ENCODE measurements at regions not wholly inside any gene's neighbourhood (a gene's known extent, or its start where the extent isn't known, plus 50 kb on each side); places are given as distances from the start of the nearest gene placed in this dataset.

- H3K27ac ChIP-seq (ENCODE audit: low read length): no peak overlapping the region
- no peaks in the 10 kb centered on the region for H3K9me2 ChIP-seq (ENCODE audit: insufficient read depth, low read length)
- H2AFZ ChIP-seq (ENCODE audit: low read depth, low read length): no peak overlapping the region
- H3K4me2 ChIP-seq (ENCODE audit: low read length): no peak overlapping the region
- no peaks in the 10 kb centered on the region for H4K20me1 ChIP-seq (ENCODE audit: insufficient read depth)
- H3K36me3 ChIP-seq (ENCODE audit: insufficient read depth, low read length): no peaks in the 10 kb centered on the region
- no peak overlapping the region for H3K9ac ChIP-seq (ENCODE audit: low read length)
- no peak overlapping the region for H3K4me3 ChIP-seq (ENCODE audit: low read length)
- no peaks in the 10 kb centered on the region for H3F3A ChIP-seq (ENCODE audit: insufficient read depth, low read length, poor library complexity, severe bottlenecking)
- no peaks in the 10 kb centered on the region for H3K27me3 ChIP-seq (ENCODE audit: insufficient read depth, low read depth, low read length)
- TF ChIP-seq CTCF (IDR thresholded peaks at IDR 0.05; ENCODE audit: poor library complexity, severe bottlenecking) (no peak), RAD21 (conservative IDR thresholded peaks at IDR 0.05) (no peak), REST (IDR thresholded peaks at IDR 0.05; ENCODE audit: borderline replicate concordance) (no peak), MXI1 (conservative IDR thresholded peaks at IDR 0.05; ENCODE audit: poor library complexity, severe bottlenecking) (no peak), POLR2AphosphoS5 (IDR thresholded peaks at IDR 0.05) (no peak), EP300 (conservative IDR thresholded peaks at IDR 0.05; ENCODE audit: poor library complexity, severe bottlenecking) (no peak), SMC3 (conservative IDR thresholded peaks at IDR 0.05; ENCODE audit: poor library complexity) (no peak), EZH2 (IDR thresholded peaks at IDR 0.05; ENCODE audit: borderline replicate concordance, insufficient read depth, low read length, poor library complexity, severe bottlenecking) (no peak), TAF1 (IDR thresholded peaks at IDR 0.05; ENCODE audit: low read depth) (no peak)
- H3K79me2 ChIP-seq (replicated peaks; ENCODE audit: insufficient read depth, low read length): no peaks in the 10 kb centered on the region
- no peaks in the 10 kb centered on the region for H3K9me3 ChIP-seq (ENCODE audit: low read length)
These were observed 871.0 kb downstream of the PLOD2 start for GRCh38 chr3:145290010-145290409.

GRCh38 chr3:145294572-145294971, 866.4 kb downstream of the PLOD2 start:
- Histone ChIP-seq H3K27ac (ENCODE audit: low read length) (no peak overlapping the region), H3K4me2 (ENCODE audit: low read length) (no peak overlapping the region), H3K27me3 (ENCODE audit: insufficient read depth, low read depth, low read length) (no peaks in the 10 kb centered on the region), H3K4me3 (ENCODE audit: low read length) (no peak overlapping the region), H3K9me3 (ENCODE audit: low read length) (no peaks in the 10 kb centered on the region), H4K20me1 (ENCODE audit: insufficient read depth) (no peaks in the 10 kb centered on the region), H3K79me2 (replicated peaks; ENCODE audit: insufficient read depth, low read length) (no peaks in the 10 kb centered on the region), H3K9me2 (ENCODE audit: insufficient read depth, low read length) (no peaks in the 10 kb centered on the region), H3K36me3 (ENCODE audit: insufficient read depth, low read length) (no peaks in the 10 kb centered on the region), H3F3A (ENCODE audit: insufficient read depth, low read length, poor library complexity, severe bottlenecking) (no peaks in the 10 kb centered on the region), H3K9ac (ENCODE audit: low read length) (no peak overlapping the region), H2AFZ (ENCODE audit: low read depth, low read length) (no peak overlapping the region)
- TF ChIP-seq CTCF (IDR thresholded peaks at IDR 0.05; ENCODE audit: poor library complexity, severe bottlenecking) (no peak), SMC3 (conservative IDR thresholded peaks at IDR 0.05; ENCODE audit: poor library complexity) (no peak), EP300 (conservative IDR thresholded peaks at IDR 0.05; ENCODE audit: poor library complexity, severe bottlenecking) (no peak), MXI1 (conservative IDR thresholded peaks at IDR 0.05; ENCODE audit: poor library complexity, severe bottlenecking) (no peak), REST (IDR thresholded peaks at IDR 0.05; ENCODE audit: borderline replicate concordance) (no peak), EZH2 (IDR thresholded peaks at IDR 0.05; ENCODE audit: borderline replicate concordance, insufficient read depth, low read length, poor library complexity, severe bottlenecking) (no peak), POLR2AphosphoS5 (IDR thresholded peaks at IDR 0.05) (no peak), RAD21 (conservative IDR thresholded peaks at IDR 0.05) (no peak), TAF1 (IDR thresholded peaks at IDR 0.05; ENCODE audit: low read depth) (no peak)
